GM18511 (cell line): ENCODE measurements at regions not wholly inside any gene's neighbourhood (a gene's known extent, or its start where the extent isn't known, plus 50 kb on each side); places are given as distances from the start of the nearest gene placed in this dataset.

Experiments
- ATAC-seq: cut with Tn5 transposase; IDR thresholded peaks from one replicate; pipeline ENCODE4 v1.9.1; 2021; ENCODE audit warnings: mild to moderate bottlenecking, moderate library complexity; ENCODE audit not compliant: unreplicated experiment

DNA sequence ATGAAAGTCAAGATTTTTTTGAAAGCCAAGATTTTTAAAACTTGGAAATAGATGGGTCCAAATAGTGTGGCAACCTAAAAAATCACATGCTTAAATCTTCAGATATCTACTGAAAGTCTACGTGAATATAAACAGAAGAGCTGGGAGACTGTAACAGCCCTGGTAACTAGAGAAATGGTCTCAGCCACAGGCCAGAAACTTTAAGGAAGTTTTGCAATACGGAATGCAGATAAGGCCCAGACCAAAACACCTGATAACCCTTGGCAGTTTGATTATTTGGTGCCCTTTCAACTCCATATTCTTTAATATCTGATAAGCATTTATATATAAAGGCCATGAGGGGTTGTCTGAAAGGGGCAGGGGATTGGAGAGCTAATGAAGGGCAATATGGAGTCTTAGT lies 537.3 kb upstream of the TGFBR2 start:
- no peak for ATAC-seq

DNA sequence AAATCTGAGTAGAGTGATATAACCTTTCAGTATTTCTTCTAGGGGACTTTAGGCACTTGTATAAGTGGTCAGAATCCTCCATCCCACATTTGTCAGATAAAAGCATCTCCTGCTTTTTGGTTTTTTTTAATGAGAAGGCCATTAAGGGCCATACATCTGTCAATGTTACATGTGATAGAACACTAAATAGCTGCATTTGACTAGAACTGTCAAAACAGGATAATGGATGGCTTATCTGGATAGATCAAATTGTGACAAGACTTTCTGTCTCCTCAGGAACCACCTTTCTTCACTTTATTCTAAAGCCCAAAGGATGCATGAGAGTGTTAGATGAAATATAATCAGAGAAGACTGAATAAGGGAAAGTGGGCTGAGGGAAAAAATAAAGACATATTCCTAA lies 533.4 kb upstream of the TGFBR2 start:
- ATAC-seq: no peak

DNA sequence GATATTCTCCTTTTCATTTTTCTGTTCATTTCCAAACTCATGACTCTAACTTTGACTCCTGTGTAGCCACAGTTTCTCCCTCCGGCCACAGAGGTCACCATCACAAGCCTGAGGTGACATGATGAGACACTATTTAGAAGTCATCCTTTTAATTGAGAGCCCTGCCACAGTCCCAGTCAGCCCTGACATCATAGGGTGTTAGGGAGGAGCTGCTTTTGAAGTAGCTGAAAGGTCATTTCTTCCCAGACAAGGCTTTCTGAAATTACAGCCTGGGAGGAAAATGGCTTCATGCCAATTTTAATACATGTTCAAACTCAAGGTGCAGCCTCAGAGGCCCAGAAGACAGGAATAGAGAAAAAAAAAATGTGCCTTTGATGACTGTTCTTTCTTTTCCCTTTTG lies 532.8 kb upstream of the TGFBR2 start:
- ATAC-seq: no peak

DNA sequence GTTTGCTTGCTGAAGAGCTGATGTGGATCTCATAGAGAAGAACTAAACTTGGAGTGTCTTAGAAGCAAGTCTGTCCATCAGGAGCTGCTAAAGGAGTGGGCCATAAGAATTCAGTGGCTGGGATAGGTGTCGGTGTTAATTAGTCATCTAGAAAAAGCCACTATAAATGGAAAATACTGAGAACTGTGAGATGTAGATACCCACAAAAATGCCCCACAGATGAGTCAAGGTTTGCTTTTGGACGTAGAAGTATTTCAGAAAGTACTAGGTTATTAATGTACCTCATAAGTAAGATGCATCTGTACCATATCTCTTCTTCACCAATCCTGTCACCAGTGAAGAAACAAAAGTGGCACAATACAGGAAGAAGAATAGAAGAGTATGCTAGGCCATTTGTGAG lies 530.9 kb upstream of the TGFBR2 start:
- no peak for ATAC-seq

DNA sequence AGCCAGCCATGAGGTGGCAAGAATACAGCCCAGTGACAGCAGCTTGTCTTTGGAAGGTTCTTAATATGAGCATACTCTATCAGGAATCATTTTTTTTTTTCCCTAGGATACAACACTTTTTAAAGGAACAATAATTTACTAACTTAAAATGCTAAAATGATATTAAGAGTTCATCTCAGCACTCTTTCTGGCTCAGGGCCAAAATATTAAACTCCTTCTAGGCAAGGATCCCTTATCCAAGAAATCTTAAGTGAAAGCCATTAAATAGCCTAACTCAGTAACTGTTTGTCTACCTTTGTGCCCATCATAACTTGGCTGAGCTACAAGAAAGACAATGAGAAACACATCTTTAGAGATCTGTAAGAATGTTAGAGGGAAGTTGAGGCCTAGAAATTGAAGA lies 529.5 kb upstream of the TGFBR2 start:
- no peak for ATAC-seq

DNA sequence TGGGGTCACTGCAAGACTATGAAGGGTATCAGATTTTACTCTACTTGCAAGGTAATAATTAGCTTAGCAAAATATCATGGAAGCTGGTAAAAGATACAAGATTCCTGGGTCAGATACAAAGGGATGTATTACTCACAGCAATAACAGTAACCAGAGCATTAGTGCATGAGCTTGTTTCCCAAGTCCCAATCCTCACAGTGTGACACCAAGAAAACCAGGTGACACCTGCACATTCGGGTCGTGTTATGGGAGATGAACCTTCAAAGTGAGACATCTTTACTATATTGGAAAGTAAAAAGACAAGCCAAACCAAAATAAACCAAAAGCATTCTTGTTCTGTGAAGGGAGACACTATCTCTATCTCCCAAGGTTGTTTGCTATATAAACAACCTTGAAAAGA lies 528.7 kb upstream of the TGFBR2 start:
- ATAC-seq: no peak

DNA sequence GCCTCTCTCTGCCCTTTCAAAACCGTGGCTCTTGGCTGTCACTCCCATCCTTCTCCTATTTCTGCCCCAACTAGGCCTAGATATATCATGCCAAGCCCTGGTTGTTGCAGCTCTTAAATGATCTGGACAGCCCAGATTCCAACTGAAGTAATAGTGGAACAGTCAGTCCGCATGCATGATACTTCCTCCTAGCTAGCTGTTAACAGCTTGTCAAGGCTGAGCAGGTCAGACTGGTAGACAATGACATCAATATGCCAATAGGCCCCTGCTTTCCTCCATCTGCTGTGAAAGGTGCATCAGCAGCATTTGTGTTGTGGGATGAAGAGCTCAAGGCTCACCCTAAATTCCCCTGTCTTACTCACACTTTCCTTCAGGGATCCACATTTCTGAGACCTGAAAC lies 527.7 kb upstream of the TGFBR2 start:
- ATAC-seq: no peak

DNA sequence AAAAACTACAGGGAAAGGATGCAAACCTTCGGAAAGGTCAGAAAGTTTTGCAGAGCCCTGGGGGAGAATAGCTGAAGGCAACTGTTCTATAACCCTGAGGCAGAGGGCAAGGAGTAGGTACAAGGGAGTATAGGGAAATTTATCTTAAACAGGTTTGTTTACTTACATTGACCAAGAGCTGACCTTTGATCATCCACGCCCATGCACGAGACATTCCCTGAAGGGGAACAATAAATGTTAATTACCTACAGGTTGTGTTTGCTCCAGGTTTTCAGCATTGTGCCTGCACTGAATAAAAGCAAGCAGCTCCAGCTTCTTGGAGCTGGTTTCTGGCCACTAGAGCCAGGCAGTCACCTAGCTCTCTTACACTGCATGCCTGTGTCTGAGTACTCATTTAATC lies 524.5 kb upstream of the TGFBR2 start:
- ATAC-seq: no peak

DNA sequence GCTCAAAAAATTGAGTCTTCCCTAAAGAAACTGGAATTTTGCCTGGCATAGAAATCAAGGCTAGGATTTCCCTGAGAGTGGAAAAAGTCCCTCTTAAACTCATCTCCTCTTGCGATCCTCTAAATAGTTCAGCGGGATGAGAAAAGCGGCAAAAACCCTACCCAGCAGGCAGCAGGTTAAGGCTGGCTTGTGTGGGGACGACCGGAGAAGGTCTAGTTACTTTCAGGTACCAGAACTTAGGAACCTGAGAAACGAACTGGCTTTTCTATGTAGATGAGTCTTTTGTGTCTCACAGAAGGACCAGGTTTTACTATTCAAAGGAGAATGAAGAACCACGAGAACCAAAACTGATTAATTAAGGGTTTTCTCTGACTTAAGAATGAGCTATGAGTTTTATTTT lies 523.7 kb upstream of the TGFBR2 start:
- ATAC-seq: no peak

DNA sequence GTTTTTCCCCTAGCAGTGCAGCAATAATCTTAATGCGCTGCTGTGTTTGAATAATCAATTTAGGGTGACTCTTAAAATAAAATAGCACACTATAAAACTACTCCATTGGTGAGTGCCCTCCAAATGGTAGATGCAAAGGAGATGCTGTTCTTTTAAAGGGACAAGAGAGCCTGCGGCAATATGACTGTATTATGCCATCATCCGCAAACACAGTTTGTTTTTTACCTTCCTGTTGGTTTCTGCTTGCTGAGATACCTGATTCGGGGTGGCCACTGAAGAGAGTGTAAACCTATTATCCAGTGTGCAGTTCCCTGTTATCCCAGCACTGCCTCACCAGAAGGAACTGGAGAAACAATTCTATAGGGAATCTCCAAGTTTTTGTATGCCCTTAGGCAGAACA lies 523.1 kb upstream of the TGFBR2 start:
- no peak for ATAC-seq

DNA sequence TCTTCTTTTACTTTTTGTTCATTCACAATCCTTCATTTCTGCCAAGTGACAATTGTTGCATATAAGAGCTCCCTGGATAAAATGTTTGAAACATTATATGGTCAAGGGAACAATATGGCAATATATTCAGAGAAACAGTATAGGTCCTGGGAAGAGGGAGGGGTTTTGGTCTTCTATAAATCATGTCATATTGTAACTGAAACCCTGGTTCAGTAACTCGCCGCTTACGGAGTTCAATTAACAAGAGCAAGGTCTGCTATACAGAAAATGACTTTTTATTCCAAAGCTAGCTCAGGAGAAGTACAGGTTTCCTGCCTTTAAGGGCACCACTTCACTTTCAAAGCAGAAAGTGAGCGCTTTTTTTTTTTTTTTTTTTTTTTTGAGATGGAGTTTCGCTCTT lies 522.1 kb upstream of the TGFBR2 start:
- ATAC-seq: no peak

DNA sequence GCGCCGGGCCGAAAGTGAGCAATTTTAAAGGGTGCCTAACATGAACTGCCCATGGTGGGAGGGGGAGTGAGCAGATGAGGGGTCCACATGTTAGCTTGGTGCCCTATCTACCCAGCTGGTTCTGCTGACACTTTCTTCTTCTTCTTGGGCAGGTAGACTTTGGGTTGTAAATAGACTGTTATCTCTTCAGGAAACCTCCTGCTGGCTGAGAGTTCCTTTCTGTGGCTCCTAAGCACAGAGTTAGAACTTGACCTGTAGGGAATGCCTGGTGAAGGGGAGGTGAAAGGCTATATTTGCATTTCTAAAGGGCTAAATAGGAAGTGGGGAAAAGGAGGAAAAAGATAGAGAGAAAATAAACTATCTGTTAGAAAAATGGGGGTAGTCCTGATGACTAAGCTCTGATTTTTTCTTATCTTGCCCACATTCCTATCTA lies 521.4 kb upstream of the TGFBR2 start:
- no peak for ATAC-seq

DNA sequence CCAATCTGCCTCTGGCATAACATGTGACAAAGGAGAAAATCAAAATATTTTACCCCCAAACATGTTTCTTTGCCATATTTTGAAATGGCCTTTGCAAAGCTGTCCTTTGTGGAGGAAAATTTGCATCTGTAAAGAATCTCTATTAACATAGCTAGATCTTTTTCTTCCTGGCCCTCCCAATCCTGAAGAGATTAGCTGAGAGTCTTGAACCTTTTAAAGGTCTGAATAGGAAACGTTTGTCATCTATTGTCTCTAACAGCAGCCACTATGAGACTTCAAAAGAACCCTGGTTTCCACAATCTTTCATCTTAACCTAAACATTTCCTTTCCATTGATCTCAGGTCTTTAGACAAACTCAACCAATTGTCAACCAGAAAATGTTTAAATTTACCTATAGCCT lies 520.9 kb upstream of the TGFBR2 start:
- ATAC-seq: no peak

DNA sequence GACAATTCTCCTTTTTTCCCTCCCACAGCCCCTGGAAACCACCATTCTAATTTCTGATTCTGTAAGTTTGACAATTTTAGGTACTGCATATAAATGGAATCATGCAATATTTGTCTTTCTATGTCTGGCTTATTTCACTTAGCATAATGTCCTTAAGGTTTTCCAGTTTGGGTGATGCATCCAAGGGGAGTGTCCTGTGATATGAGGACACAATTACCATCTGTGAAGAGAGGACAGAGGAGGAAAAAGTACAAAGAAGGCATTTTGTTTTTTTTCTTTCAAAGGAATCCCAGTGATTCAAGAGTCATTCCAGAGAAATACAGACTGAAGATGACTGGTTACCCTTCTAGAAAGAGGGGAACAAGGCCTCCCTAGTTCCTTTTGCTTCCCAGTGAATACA lies 514.7 kb upstream of the TGFBR2 start:
- no peak for ATAC-seq

DNA sequence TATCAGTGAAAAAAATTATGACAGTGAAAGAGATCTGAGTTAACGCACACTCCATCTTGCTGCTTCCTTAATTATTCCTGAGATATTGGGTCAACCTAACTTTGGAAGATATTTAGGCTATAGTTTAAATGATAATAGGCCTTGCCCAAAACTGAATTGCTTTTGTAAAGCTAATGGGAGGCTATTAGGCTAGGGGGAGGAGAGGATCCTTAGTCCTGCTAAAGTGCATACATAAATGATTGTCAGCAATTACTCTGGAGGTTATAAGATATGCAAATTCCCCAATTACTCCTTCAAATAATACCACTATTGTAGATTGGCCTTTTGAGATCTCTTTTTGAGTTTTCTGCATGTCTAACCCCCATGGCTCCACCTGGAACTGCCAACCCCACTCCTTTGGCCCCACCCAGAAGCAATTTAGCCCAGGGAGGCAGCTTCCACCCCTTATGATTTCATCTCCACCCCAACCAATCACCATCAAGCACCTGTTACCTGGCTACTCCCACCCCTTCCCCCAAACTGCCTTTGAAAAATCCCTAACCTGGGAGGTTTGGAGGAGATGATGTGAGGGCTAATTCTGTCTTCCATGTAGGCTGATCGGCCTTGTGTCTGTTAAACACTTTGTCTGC lies 509.3 kb upstream of the TGFBR2 start:
- ATAC-seq: no peak

DNA sequence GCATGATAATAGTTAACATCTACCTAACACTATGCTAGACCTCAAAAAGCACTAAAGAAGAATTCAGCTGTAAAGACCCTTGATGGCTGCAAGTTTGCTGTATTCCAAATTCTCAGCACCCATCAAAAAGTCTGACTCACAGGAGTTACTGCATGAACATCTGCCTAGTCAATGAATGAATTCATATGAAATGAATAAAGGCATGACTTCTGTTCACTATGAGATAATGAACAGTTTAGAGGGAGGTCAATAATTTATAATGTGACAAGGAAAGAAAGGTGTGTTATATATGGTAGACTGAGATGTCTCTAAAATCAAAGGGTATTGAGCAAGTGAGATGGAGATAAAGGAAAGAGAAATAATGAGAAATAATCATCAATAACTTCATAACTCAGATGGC lies 508.2 kb upstream of the TGFBR2 start:
- no peak for ATAC-seq

DNA sequence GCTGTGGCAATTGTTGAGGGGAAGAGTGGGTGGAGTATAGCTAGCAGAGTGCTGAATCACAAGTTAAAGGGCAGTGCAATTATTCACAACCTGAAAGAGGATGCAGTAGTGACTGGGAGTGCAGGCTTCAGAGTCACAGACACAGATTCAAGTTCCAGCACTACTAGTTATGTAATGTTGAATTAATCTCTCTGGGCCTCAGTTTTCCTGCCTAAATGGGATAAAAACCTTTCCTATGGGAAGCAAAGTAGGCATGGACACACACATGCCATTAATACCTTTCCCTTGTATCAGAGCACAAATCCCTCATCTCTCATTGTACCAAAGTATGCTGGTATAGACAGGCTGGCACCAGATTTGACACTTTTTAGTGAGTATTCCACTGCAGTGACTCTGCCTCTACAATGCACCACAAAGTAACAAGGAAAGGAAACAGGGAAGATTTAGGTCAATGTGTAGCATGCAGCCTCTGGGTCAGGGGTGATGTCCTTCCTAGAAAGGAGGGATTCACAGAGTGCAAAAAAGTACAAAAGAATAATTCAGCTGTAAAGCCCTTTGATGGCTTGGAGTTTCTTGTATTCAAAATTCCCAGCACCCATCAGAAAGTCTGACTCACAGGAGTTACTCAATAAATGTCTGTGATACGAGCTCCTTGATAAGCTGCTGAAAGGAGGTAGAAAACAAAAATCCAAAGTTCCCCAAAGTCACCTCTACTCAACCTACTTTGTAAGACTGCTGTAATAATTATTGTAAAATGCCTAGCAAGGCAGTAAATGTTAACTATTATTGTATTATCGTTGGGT lies 507.5 kb upstream of the TGFBR2 start:
- ATAC-seq: no peak

DNA sequence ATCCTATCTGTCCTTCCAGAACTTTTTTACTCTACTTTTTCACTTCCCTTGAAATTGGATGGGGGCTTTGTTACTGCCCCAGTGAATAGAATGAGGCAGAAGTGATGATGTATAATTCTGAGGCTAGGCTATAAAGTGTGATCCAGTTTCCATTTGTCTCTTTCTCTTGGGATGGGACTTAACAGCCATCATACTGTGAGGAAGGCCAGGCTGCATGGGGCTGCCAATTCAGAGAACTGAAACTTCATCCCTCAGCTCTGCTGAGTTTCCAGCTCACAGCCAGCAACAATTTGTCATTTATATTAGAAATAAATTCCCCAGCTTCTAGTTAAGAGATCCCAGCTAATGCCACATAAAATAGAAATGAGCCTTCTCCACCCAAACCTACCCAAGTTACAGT lies 504.0 kb upstream of the TGFBR2 start:
- no peak for ATAC-seq

DNA sequence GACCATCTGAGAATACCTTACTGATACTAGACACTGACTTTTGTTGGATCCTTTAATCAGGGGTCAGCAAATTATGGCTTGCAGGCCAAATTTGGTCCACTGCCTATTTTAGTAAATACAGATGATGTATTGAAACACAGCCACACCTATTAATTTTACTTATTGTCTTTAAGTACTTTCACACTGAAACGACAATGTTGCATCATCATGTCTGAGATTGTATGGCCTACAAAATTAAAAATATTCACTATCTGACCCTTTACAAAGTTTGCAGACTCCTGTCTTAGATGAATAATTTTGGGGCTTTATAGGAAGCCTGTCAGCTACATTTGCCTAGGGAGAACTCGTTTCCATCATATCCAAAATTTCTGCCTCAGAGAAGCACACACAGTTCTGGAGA lies 503.2 kb upstream of the TGFBR2 start:
- no peak for ATAC-seq

DNA sequence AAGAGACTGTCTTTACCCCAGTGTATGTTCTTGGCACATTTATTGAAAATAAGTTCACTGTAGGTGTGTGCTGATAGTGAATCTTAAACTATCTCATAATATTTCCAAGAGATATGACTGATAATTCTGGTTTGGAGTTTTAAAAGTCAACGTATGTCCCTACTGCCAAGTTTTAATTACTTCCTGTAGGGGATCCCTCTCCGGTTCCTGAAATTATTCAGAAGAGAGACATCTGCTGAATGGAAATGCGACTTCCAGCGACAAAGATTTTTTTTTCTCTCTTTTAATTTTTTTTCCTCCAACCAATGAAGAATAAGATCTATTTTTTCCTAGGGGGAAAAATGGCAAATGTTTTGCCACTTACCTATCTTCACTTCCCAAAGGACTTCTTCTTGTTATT lies 498.9 kb upstream of the TGFBR2 start:
- no peak for ATAC-seq

DNA sequence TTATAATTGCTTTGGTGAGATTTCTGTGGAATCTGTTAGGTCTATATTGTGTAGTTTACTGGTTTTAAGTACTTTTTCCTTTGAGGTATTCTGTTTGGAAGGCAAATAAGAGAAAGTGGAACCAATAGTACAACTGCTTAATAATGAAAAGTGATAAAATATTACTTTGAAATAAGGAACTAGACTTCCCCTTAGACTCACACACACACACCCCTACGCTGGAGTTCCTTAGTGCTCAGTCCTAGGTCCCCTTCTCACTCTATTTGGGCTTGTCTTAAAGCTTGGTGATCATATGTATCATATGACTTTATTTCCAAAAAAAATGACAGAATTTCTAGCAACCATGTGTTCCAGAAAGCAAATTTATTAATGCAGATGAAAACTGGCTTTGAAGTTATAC lies 494.0 kb upstream of the TGFBR2 start:
- peak; percentile 22 for ATAC-seq

DNA sequence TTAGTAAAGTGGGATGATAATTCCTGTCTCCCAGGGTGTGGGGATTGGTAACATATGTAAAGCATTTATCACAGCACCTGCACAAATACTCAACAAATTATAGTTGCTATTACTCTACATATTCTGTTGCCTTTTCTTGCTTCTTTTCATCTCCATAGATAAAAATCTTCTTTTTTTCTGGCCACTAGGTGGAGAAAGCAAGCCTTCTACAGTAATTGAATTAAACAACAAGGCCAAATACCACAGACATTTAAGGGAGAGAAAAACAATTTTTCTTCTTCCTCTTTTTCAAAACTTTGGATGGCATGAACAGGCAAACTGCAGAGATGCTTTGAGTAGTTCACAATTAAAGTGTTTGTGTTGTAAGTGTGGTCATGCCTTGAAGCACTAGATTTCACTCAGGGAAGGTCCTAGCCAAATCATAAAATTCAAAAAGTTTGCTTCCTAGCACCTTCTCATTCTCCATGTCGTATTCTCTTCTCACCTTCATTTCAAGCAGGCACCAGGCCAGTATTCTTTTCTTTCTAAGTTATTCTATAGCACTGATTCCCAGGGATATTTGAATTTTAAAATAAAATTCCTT lies 493.4 kb upstream of the TGFBR2 start:
- ATAC-seq: peak; percentile 62
